GM13977 (cell line): ENCODE measurements at regions not wholly inside any gene's neighbourhood (a gene's known extent, or its start where the extent isn't known, plus 50 kb on each side); places are given as distances from the start of the nearest gene placed in this dataset.

Experiments used
- DNase-seq: peaks from one replicate; pipeline ENCODE4 v3.0.0; 2012; ENCODE audit warnings: low spot score
- in situ Hi-C: fragments of 300-500 bp; cut with MboI; formaldehyde crosslinking; loops from one replicate; pipeline ENCODE4 v1.12.0; 2022; ENCODE audit warnings: low sequenced_read_pairs, low pct_unique_long_range_greater_than_20kb, mixed read lengths, inconsistent platforms; ENCODE audit not compliant: unreplicated experiment
- TF ChIP-seq, protein P1 (sequence below): IDR thresholded peaks from 2 replicates; pipeline ENCODE4 v1.5.1; 2012; ENCODE audit warnings: mild to moderate bottlenecking, control low read depth; ENCODE audit not compliant: insufficient read depth; ENCODE audit errors: extremely low read depth, missing control alignments

- DNase-seq = no peak
- TF ChIP-seq, protein P1, sequence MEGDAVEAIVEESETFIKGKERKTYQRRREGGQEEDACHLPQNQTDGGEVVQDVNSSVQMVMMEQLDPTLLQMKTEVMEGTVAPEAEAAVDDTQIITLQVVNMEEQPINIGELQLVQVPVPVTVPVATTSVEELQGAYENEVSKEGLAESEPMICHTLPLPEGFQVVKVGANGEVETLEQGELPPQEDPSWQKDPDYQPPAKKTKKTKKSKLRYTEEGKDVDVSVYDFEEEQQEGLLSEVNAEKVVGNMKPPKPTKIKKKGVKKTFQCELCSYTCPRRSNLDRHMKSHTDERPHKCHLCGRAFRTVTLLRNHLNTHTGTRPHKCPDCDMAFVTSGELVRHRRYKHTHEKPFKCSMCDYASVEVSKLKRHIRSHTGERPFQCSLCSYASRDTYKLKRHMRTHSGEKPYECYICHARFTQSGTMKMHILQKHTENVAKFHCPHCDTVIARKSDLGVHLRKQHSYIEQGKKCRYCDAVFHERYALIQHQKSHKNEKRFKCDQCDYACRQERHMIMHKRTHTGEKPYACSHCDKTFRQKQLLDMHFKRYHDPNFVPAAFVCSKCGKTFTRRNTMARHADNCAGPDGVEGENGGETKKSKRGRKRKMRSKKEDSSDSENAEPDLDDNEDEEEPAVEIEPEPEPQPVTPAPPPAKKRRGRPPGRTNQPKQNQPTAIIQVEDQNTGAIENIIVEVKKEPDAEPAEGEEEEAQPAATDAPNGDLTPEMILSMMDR = no peak
- in situ Hi-C loops = no loop called here
Measured at GRCh38 chr10:43971306-43971705, 322.6 kb upstream of the ZNF32 start.

DNA sequence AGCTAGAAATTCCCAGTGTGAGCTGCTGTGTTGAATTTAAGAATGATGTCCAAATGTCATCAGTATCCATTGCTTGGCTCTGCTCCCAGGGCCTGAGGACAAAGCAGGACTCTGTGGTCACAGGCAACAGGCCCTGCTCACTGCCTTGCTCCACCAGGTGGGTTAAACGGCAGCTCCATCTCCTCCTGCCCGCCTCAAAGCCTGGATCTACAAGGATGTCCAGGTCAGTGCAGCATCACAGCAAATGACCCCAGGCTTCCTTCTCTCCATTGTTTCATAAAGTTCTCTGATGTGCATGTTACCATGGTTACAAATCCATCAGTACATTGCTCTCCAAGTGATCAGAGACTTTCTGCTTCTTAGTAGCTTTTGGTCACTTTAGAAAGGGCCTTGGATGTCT lies 322.0 kb upstream of the ZNF32 start:
- in situ Hi-C loops = no loop called here
- no peak for DNase-seq
- TF ChIP-seq, protein P1 = no peak

DNA sequence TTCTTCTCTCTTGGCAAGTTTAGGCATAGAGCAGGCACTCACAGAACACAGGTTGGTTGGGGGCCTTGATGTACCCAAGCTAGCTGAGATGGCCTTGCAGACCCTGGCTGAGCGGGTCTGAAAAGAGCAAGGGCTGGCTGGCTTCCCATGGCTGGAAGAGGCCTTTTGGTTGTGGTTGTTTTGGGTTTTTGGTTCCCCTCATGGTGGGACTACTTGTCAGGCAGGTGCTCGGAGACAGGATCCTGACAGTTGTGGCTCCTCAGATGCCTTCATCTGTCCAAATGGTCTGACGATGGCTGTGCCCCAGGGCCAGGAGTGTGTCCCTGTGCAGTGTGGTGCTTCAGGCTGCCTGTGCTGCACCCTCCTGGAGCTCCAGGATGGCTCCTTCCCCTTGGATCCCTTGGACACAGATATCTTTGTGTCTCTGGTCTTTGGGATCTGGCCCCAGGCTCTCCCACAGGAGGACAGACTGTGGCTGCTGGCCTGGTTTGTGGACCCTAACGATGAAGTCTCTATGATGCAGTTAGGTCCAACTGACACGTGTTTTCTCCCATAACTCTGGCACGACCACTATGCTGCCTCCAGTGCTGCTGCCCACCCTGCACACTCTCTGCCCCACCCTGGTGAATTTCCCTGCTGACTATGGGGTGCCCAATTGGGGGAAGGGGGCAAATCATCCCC lies 321.5 kb upstream of the ZNF32 start:
- DNase-seq = no peak
- TF ChIP-seq, protein P1 = no peak
- in situ Hi-C loops = no loop called here

DNA sequence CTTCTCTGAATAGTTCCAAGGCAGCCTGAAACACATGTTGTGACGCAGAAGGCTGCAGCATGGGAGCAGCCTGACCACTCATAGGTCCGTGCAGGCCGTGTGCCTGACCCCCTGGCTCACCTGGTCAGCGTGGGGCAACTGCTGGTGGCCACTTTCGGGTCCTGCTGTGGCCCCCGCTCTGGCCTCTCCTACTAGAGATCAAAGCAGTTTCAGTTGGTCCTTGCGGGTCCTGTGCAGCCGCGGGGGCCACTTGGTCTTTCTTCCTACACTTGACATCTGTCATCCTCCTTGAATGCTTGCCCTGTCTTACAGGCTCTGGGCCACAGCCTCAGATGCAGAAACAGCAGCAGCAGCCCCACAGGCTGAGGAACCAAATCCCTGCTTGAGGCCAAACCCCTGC lies 320.8 kb upstream of the ZNF32 start:
- TF ChIP-seq, protein P1 = no peak
- in situ Hi-C loops = no loop called here
- DNase-seq = no peak

DNA sequence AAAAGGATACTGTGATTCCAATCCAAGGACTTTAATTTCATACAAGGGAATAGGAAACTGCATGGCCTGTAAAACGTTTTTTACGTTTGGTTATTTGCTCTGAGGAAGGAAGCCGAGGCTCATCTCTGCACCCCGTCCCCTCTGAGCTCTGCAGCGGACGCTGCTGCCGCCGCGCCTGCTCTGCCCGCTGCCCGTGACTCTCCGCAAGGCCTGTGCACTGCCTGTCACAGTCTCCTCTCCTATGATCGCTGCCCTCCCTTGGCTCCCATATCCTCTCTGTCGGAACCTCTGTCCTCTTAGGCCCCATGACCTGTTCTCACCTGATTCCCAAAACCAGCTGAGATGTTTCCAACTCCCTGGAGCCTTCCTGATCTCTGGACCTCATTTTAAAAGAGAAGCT lies 320.3 kb upstream of the ZNF32 start:
- in situ Hi-C loops = no loop called here
- no peak for DNase-seq
- TF ChIP-seq, protein P1 = no peak

DNA sequence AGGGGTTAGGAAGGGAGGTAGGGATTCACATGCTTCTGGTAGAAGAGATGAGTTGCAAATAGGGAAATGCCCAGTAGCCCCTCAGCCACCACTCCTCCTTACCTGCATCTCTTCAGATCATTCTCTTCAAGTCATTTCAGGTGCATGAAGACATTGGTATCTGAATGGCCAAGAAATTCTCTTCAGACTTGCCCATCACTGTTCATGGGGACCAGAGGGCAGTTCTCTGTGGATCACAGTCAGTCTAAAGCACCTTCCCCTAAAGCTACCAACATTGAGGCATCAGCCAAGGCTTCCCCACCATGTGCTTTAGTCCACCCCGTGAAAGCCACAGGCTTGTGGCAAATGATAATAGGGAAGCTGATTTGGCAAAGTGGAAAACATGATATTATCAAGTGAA lies 319.4 kb upstream of the ZNF32 start:
- TF ChIP-seq, protein P1 = no peak
- in situ Hi-C loops = no loop called here
- DNase-seq = no peak
